SK-N-SH (cell line): ENCODE measurements at regions not wholly inside any gene's neighbourhood (a gene's known extent, or its start where the extent isn't known, plus 50 kb on each side); places are given as distances from the start of the nearest gene placed in this dataset.

Source experiments
- CTCF ChIP-seq: fragments of 200-600 bp; sonication (generic); IDR thresholded peaks from 2 replicates; pipeline ENCODE4 v1.6.1; 2017; ENCODE audit warnings: antibody characterized with exemption, mild to moderate bottlenecking, moderate library complexity
- EZH2phosphoT487 ChIP-seq: fragments of 200-600 bp; sonication (generic); IDR thresholded peaks from 2 replicates; pipeline ENCODE4 v1.6.1; 2017; ENCODE audit warnings: low read depth, mixed run types, mild to moderate bottlenecking, antibody characterized with exemption, moderate library complexity, borderline replicate concordance
- GATA2 ChIP-seq: sonication (generic); formaldehyde crosslinking; IDR thresholded peaks from 2 replicates; pipeline ENCODE4 v1.5.0; 2020; ENCODE audit warnings: mild to moderate bottlenecking, missing genetic modification reagents
- JUND ChIP-seq: IDR thresholded peaks from 2 replicates; pipeline ENCODE4 v1.4.0; 2012
- MAX ChIP-seq: IDR thresholded peaks from 2 replicates; pipeline ENCODE4 v1.4.0; 2012; ENCODE audit warnings: low read depth
- POLR2AphosphoS5 ChIP-seq: IDR thresholded peaks from 2 replicates; pipeline ENCODE4 v1.6.1; 2012; ENCODE audit warnings: low read depth, low read length
- RAD21 ChIP-seq: IDR thresholded peaks from 2 replicates; pipeline ENCODE4 v1.6.1; 2012; ENCODE audit warnings: mild to moderate bottlenecking, low read length
- SIN3A ChIP-seq: IDR thresholded peaks from 2 replicates; pipeline ENCODE4 v1.6.1; 2012; ENCODE audit warnings: low read depth, mild to moderate bottlenecking, low read length, moderate library complexity, borderline replicate concordance
- SMC3 ChIP-seq: IDR thresholded peaks from 2 replicates; pipeline ENCODE4 v1.6.1; 2012; ENCODE audit warnings: low read depth, low read length, improper control_type of control experiment
- TAF1 ChIP-seq: IDR thresholded peaks from 2 replicates; pipeline ENCODE4 v1.6.1; 2012; ENCODE audit warnings: low read depth, mild to moderate bottlenecking, low read length, moderate library complexity, borderline replicate concordance
- TEAD4 ChIP-seq: IDR thresholded peaks from 2 replicates; pipeline ENCODE4 v1.4.0; 2012; ENCODE audit warnings: mild to moderate bottlenecking, borderline replicate concordance; ENCODE audit not compliant: insufficient read depth
- YY1 ChIP-seq: IDR thresholded peaks from 2 replicates; pipeline ENCODE4 v1.4.0; 2012; ENCODE audit warnings: low read depth, mild to moderate bottlenecking

GRCh38 chr2:175465101-175465500 lies 283.6 kb upstream of the ATP5MC3 start:
- TF ChIP-seq CTCF (no peak), TEAD4 (no peak), POLR2AphosphoS5 (no peak), SMC3 (no peak), GATA2 (no peak), TAF1 (no peak), MAX (no peak), JUND (no peak), SIN3A (no peak), RAD21 (no peak), YY1 (no peak), EZH2phosphoT487 (no peak)
